GM23248 (cell line): ENCODE measurements at regions not wholly inside any gene's neighbourhood (a gene's known extent, or its start where the extent isn't known, plus 50 kb on each side); places are given as distances from the start of the nearest gene placed in this dataset.
"Not testable (repeated sequence)": the region's sequence is repeated elsewhere in the genome, so short reads cannot be mapped to it uniquely, and the experiment has no call there.

Experiments
- DNase-seq: peaks from one replicate; pipeline ENCODE4 v3.0.0-alpha.2; 2015
- H2AFZ ChIP-seq: fragments of 200-600 bp; sonication (generic); 2 replicates; pipeline ENCODE4 v1.6.1; 2016; ENCODE audit warnings: antibody characterized with exemption
- H3F3A ChIP-seq: fragments of 200-600 bp; sonication (generic); 2 replicates; pipeline ENCODE4 v1.6.1; 2016; ENCODE audit warnings: mild to moderate bottlenecking, antibody characterized with exemption, mixed run types; ENCODE audit not compliant: insufficient read depth
- H3K27ac ChIP-seq: fragments of 200-600 bp; sonication (generic); 2 replicates; pipeline ENCODE4 v1.5.1; 2016; ENCODE audit warnings: mild to moderate bottlenecking
- H3K27me3 ChIP-seq: fragments of 200-600 bp; sonication (generic); replicated peaks from 2 replicates; pipeline ENCODE4 v1.6.1; 2016; ENCODE audit warnings: mild to moderate bottlenecking; ENCODE audit not compliant: insufficient read depth
- H3K36me3 ChIP-seq: fragments of 200-600 bp; sonication (generic); 2 replicates; pipeline ENCODE4 v1.6.1; 2016; ENCODE audit warnings: low read depth, mild to moderate bottlenecking
- H3K4me1 ChIP-seq: fragments of 200-600 bp; sonication (generic); 2 replicates; pipeline ENCODE4 v1.6.1; 2016; ENCODE audit warnings: mild to moderate bottlenecking; ENCODE audit not compliant: insufficient read depth
- H3K4me2 ChIP-seq: fragments of 200-600 bp; sonication (generic); one replicate; pipeline ENCODE4 v1.6.1; 2016; ENCODE audit warnings: mild to moderate bottlenecking; ENCODE audit not compliant: unreplicated experiment
- H3K4me3 ChIP-seq: fragments of 200-600 bp; sonication (generic); 2 replicates; pipeline ENCODE4 v1.5.1; 2016; ENCODE audit warnings: mild to moderate bottlenecking
- H3K79me2 ChIP-seq: fragments of 200-600 bp; sonication (generic); 2 replicates; pipeline ENCODE4 v1.6.1; 2016; ENCODE audit warnings: mild to moderate bottlenecking; ENCODE audit not compliant: insufficient read depth
- H3K9ac ChIP-seq: fragments of 200-600 bp; sonication (generic); 2 replicates; pipeline ENCODE4 v1.6.1; 2016; ENCODE audit warnings: mild to moderate bottlenecking
- H3K9me2 ChIP-seq: fragments of 200-600 bp; sonication (generic); 2 replicates; pipeline ENCODE4 v1.6.1; 2016; ENCODE audit warnings: mixed run types, mild to moderate bottlenecking, moderate library complexity; ENCODE audit not compliant: insufficient read depth
- H3K9me3 ChIP-seq: fragments of 200-600 bp; sonication (generic); one replicate; pipeline ENCODE4 v1.6.1; 2017; ENCODE audit warnings: low read depth
- H4K20me1 ChIP-seq: fragments of 200-600 bp; sonication (generic); 2 replicates; pipeline ENCODE4 v1.6.0; 2016; ENCODE audit not compliant: insufficient read depth
- EZH2 ChIP-seq: fragments of 200-600 bp; sonication (generic); IDR thresholded peaks from 2 replicates; pipeline ENCODE4 v1.6.1; 2018; ENCODE audit warnings: antibody characterized with exemption, mild to moderate bottlenecking; ENCODE audit not compliant: insufficient read depth, poor library complexity, severe bottlenecking
- EZH2phosphoT487 ChIP-seq: fragments of 200-600 bp; sonication (generic); IDR thresholded peaks from 2 replicates; pipeline ENCODE4 v1.6.1; 2018; ENCODE audit warnings: antibody characterized with exemption, moderate library complexity, mild to moderate bottlenecking, low read depth; ENCODE audit not compliant: insufficient read depth
- WGBS, 2 experiments: methylation state at CpG; one replicate each; pipeline ENCODE4 v1.1.6; 2015 to 2017; ENCODE audit warnings: low lambda C conversion rate in 2 of 2, low coverage in 1 of 2; ENCODE audit errors: missing lambda C conversion rate in 2 of 2; 5-methylcytosine and 5-hydroxymethylcytosine counted together
- in situ Hi-C: fragments of 300-500 bp; cut with MboI; formaldehyde crosslinking; loops from 2 replicates; pipeline ENCODE4 v1.15.0; 2020

GRCh38 chr17:5896215-5896614 is 174.0 kb upstream of the WSCD1 start:
- Histone ChIP-seq H3K4me1 (no peaks in the 10 kb centered on the region), H2AFZ (no peak overlapping the region), H3K27me3 (no peaks in the 10 kb centered on the region), H3K9me3 (no peaks in the 10 kb centered on the region), H3K27ac (no peak overlapping the region), H3F3A (no peaks in the 10 kb centered on the region), H3K4me3 (no peak overlapping the region), H3K79me2 (no peaks in the 10 kb centered on the region), H3K36me3 (no peaks in the 10 kb centered on the region), H3K4me2 (no peak overlapping the region), H4K20me1 (no peaks in the 10 kb centered on the region), H3K9ac (no peak overlapping the region), H3K9me2 (no peaks in the 10 kb centered on the region)
- in situ Hi-C loops: no loop called here
- no peak for DNase-seq
- TF ChIP-seq EZH2phosphoT487 (no peak), EZH2 (no peak)
- 26 to 31% methylated on average over 5 of the region's 5 CpGs for WGBS, 2 experiments

GRCh38 chr17:5897275-5897911 is 172.8 kb upstream of the WSCD1 start:
- no peak for TF ChIP-seq EZH2phosphoT487
- no peak for TF ChIP-seq EZH2
- Histone ChIP-seq H3K36me3 (no peaks in the 10 kb centered on the region), H3K9ac (no peak overlapping the region), H2AFZ (no peak overlapping the region), H3K27me3 (no peaks in the 10 kb centered on the region), H3K79me2 (no peaks in the 10 kb centered on the region), H3K4me1 (no peaks in the 10 kb centered on the region), H4K20me1 (no peaks in the 10 kb centered on the region), H3F3A (no peaks in the 10 kb centered on the region), H3K9me3 (no peaks in the 10 kb centered on the region), H3K27ac (no peak overlapping the region), H3K4me3 (no peak overlapping the region), H3K9me2 (no peaks in the 10 kb centered on the region), H3K4me2 (no peak overlapping the region)
- in situ Hi-C loops: no loop called here
- WGBS, 2 experiments: 2 to 4% methylated on average over 14 of the region's 14 CpGs
- DNase-seq: no peak

GRCh38 chr17:5897981-5898380 is 172.2 kb upstream of the WSCD1 start:
- H3K9ac ChIP-seq, H3K4me2 ChIP-seq, H3K9me2 ChIP-seq, H3K27ac ChIP-seq, H4K20me1 ChIP-seq, H3K36me3 ChIP-seq, H3K27me3 ChIP-seq, H3K79me2 ChIP-seq, H3F3A ChIP-seq, H3K9me3 ChIP-seq, H3K4me1 ChIP-seq, DNase-seq, H2AFZ ChIP-seq, H3K4me3 ChIP-seq, in situ Hi-C loops: not testable (repeated sequence)
- 28 to 30% methylated on average over 8 of the region's 8 CpGs for WGBS, 2 experiments

- H3K4me2 ChIP-seq: no peak overlapping the region
- no peak overlapping the region for H3K27ac ChIP-seq
- TF ChIP-seq EZH2phosphoT487: no peak
- no peak for TF ChIP-seq EZH2
- H4K20me1 ChIP-seq: no peaks in the 10 kb centered on the region
- no peaks in the 10 kb centered on the region for H3K9me3 ChIP-seq
- no peaks in the 10 kb centered on the region for H3K4me1 ChIP-seq
- no peak overlapping the region for H3K4me3 ChIP-seq
- H3F3A ChIP-seq: no peaks in the 10 kb centered on the region
- H3K79me2 ChIP-seq: no peaks in the 10 kb centered on the region
- H2AFZ ChIP-seq: no peak overlapping the region
- H3K9me2 ChIP-seq: no peaks in the 10 kb centered on the region
- H3K36me3 ChIP-seq: no peaks in the 10 kb centered on the region
- H3K9ac ChIP-seq: no peak overlapping the region
- H3K27me3 ChIP-seq: no peaks in the 10 kb centered on the region
- WGBS, 2 experiments: 59 to 61% methylated on average over 7 to 8 of the region's 8 CpGs
- in situ Hi-C loops: no loop called here
- DNase-seq: no peak
These were observed 171.8 kb upstream of the WSCD1 start for GRCh38 chr17:5898406-5898805.

GRCh38 chr17:5899496-5900195 is 170.5 kb upstream of the WSCD1 start:
- H3F3A ChIP-seq: no peaks in the 10 kb centered on the region
- no peak overlapping the region for H2AFZ ChIP-seq
- TF ChIP-seq EZH2phosphoT487 (no peak), EZH2 (no peak)
- no peak overlapping the region for H3K4me2 ChIP-seq
- no peak overlapping the region for H3K4me3 ChIP-seq
- whole genome bisulfite sequencing, 2 experiments: 46 to 53% methylated on average over 12 of the region's 12 CpGs
- H3K27me3 ChIP-seq: no peaks in the 10 kb centered on the region
- H3K9me3 ChIP-seq: no peaks in the 10 kb centered on the region
- no peak overlapping the region for H3K27ac ChIP-seq
- H3K4me1 ChIP-seq: no peaks in the 10 kb centered on the region
- H3K9me2 ChIP-seq: no peaks in the 10 kb centered on the region
- H3K79me2 ChIP-seq: no peaks in the 10 kb centered on the region
- H3K36me3 ChIP-seq: no peaks in the 10 kb centered on the region
- in situ Hi-C loops: no loop called here
- H3K9ac ChIP-seq: no peak overlapping the region
- no peak for DNase-seq
- H4K20me1 ChIP-seq: no peaks in the 10 kb centered on the region
